HG03442 (cell line): ENCODE measurements at regions not wholly inside any gene's neighbourhood (a gene's known extent, or its start where the extent isn't known, plus 50 kb on each side); places are given as distances from the start of the nearest gene placed in this dataset.

ENCODE experiments used
- ATAC-seq: cut with Tn5 transposase; IDR thresholded peaks from one replicate; pipeline ENCODE4 v1.9.1; 2021; ENCODE audit warnings: mild to moderate bottlenecking, moderate library complexity; ENCODE audit not compliant: unreplicated experiment

GRCh38 chr5:110209401-110209800 lies 517.1 kb downstream of the TMEM232 start:
- no peak for ATAC-seq

GRCh38 chr5:110218981-110219380 lies 507.5 kb downstream of the TMEM232 start:
- ATAC-seq, result no peak

- ATAC-seq, result no peak
These were observed 506.7 kb downstream of the TMEM232 start for GRCh38 chr5:110219769-110220168.

DNA sequence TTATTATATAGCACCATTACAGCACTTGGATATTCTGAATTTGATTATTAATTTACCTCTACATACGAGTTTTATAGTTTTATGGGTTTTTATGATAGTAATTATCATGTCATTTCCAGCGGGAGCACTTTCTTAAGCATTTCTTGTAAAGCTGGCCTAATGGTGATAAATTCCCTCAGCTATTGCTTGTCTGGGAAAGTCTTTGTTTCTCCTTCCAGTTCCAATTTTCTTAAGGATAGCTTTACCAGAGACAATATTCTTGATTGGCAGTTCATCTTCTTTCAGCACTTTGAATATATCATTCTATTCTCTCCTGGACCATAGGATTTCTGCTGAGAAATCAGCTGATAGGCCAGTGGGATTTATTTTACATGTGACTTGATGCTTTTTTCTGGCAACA lies 505.4 kb downstream of the TMEM232 start:
- ATAC-seq, result no peak

DNA sequence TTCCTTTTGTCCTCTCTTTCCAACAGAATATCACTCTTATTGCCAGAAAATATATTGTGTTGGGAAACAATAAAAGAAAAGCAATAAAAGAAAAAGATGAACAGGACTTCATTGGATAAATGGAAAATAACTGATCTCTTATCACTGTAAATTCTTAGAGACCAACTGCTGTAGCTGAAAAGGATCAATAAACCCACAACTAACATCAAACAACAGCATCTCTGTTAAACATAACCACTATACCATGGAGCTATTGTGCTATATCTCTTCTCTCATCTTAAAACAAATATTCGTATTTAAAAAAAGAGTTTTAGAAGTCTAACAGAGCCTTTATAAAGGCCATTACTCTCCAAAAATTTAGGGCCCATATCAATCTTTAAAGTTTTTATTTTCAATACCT lies 502.4 kb downstream of the TMEM232 start:
- no peak for ATAC-seq

GRCh38 chr5:110225949-110226348 lies 500.5 kb downstream of the TMEM232 start:
- no peak for ATAC-seq

DNA sequence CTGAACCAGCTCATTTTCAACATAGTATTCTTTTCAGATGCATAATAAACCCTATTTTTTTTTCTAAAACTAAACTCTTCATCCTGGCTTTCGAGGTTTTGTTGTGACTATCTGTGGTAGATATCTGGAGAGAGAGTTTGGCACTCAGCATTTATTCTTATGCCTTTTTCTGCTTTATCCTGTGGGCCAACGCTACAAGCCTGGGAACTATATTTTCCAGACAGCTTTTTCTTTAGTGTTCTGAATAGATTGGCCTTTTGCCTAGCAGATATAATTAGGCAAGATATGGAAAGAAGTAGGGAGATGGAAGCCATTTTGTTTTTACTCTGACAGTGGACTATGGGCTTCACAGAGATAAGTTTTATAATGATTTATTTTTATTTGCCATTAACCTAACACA lies 486.7 kb downstream of the TMEM232 start:
- ATAC-seq, result no peak

- no peak for ATAC-seq
These were observed 483.5 kb downstream of the TMEM232 start for GRCh38 chr5:110242950-110243349.

- ATAC-seq, result no peak
These were observed 477.6 kb downstream of the TMEM232 start for GRCh38 chr5:110248921-110249320.

GRCh38 chr5:110250355-110250754 lies 476.1 kb downstream of the TMEM232 start:
- no peak for ATAC-seq

DNA sequence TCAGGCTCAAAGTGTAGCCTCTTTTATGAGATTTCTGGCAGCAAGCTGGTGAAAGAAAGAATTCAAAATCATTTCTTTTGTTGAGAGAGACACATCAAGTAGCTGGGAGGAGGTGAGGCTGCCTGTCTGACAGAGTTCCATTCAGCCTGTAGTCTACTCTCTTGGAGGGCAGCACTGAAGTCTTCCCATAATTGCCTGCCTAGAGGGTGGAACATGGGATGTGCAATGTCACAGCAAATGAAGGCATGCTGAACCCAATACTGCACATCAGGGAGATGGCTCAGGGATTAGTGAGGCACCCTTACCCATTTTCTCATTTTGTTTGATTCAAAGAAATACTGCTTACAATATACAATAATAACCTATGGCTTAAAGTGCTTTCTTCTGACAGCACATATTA lies 475.7 kb downstream of the TMEM232 start:
- no peak for ATAC-seq

DNA sequence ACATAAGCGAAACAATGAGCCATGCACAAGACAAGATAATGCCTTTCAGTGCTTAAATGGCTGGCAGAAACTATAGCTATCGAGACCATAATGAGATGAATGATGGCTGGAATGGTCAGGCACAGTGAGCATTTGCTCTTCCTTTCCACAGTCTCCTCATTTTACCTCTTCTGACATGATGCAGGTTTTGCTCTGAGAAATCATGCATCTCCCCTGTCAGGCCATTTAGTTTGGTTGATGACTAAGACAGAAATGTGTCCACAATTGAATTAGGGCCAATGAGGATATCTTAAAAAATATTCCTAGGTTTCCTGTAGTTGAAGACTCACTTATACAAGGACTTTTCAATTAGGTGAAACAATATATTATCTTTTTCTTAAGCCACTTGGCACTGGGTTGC lies 475.1 kb downstream of the TMEM232 start:
- ATAC-seq, result no peak

DNA sequence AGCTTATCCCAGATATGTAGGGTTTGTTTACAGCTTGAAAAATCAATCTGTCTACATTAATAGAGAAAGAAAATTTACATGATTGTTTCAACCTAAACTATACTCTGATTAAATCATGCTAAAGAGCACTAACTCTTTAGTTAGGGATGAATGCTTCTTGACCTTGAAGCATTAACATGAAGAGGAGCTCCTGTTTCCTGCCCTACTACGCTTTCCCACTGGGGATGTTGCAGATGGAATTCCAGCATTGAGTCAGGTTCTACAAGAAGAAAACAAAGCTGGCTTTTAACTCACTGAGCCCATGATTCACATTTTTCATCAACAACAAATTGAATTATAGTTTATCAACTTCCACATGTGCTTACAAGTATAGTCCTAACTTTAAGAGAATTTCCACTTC lies 471.3 kb downstream of the TMEM232 start:
- no peak for ATAC-seq

DNA sequence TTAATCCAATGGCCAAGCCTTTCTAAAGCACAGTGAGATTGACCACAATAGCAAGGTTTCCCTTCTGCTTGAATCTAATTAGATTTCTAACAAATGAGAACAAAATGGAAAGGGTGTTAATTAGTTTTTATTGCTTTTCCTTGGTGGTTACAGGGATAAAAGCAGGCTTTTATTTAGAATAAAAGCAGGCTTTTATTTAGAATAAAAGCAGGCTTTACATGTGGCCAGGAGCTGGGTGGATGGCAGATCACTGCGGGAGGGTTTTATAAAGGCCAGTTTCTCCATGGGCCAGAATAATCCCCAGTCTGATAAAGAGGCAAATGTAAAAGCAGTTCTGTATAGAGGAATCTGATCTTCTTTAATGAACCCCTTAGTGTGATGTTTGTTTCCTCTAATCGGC lies 470.2 kb downstream of the TMEM232 start:
- no peak for ATAC-seq

GRCh38 chr5:110257971-110258370 lies 468.5 kb downstream of the TMEM232 start:
- ATAC-seq, result no peak

GRCh38 chr5:110258460-110259216 lies 467.8 kb downstream of the TMEM232 start:
- ATAC-seq, result no peak

GRCh38 chr5:110262749-110263148 lies 463.7 kb downstream of the TMEM232 start:
- ATAC-seq, result no peak

DNA sequence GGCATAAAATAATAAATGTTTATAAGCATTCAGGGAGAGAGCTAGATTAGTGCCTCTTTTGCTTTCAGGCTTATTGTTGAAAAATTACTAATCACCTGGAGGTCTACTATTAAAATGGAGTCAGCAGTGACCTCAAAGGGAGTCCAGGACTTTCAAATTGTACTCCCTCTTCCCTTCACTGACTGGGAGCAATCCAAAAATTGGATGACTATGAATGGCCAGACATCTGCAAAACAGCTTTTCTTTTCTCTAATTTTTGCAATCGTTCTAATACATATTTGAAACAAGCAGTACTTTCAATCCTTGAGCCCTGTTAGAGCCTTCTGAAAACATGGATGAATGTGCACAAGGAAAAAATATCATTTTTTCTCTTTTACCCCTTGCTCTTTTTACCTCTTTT lies 461.8 kb downstream of the TMEM232 start:
- no peak for ATAC-seq

- ATAC-seq, result no peak
These were observed 461.3 kb downstream of the TMEM232 start for GRCh38 chr5:110265162-110265561.

DNA sequence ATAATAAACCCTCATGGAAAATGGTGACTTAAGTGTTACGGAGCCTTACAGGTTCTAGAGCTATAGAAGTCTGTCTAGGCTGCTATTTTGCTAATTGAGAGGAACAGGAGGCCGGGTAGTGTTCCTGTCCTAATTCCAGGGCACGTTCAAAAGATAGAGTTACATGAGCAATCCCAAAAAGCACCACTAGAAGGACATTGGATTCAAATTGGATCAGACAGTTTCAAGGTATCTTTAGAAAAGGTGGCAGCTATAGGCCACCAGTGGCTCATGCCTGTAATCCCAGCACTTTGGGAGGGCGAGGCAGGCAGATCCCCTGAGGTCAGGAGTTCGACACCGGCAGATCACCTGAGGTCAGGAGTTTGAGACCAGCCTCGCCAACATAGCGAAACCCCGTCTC lies 458.8 kb downstream of the TMEM232 start:
- no peak for ATAC-seq

DNA sequence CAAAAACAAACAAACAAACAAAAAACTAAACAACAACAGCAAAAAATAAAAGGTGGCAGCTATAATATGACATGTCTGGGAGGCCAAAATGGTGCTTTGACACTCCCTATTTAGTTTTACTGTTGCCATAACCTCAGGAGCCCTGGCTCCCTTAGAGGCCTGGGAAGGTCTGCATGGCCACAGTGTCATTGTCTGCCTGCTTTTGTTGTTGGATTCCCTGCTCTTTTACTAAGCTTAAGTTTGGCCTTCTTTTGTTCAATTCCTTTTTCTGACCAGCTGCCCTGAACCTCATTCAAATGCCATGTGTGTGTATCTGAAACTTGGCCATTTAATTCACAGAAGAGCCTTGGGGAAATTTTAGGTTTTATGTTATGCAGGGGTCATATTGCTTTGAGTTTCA lies 458.2 kb downstream of the TMEM232 start:
- no peak for ATAC-seq

DNA sequence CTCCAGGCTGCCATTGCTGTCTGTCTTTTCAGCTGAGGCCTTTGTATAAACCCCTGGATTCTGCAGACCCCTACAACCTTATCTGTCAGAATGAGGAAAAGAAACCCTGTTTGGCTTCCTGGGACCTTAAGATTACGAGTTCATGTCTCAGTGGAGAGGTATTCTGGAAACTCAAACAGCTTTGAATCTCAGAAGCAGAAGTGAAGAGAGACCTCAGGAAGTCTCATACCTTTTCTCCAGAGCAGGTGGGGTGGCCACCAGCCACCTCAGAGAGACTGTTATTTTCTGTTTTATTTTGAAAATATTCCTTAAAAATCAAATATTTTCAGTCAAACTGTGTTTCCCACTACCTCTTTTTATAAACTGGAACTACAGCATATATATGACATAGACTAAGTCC lies 457.5 kb downstream of the TMEM232 start:
- no peak for ATAC-seq

DNA sequence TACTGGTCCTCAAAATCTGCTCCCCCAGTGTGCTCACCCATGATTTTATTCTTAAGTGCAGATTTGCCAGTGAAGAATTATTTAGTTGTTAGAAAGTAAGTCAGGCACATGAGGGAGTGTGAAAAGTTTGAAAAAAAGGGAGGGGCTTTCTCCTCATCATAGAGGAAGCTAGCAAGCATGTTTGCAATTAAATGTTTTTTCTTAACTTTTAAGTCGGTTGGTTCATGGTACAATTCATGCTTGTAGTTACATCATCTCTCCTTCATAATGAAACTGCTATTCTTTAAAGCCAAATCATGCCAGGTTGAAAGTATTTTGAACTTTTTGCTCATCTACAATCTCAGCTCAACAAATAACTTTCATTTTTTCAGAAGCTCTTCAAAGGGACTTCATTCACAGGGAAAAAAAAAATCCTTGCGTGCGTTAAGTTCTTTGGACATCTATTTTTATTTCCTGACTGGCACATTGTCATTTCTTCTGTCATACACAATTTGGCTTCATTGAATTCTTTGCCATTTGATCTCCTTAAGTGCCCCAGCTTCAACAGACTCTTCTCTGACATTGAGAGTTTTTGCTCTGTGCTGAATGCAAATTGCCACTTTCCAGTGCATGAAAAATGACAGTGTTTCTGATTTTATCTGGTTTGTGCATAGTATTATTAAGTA lies 456.9 kb downstream of the TMEM232 start:
- no peak for ATAC-seq
